Ovary (tissue), 3 donors: ENCODE measurements at regions not wholly inside any gene's neighbourhood (a gene's known extent, or its start where the extent isn't known, plus 50 kb on each side); places are given as distances from the start of the nearest gene placed in this dataset.
"Not testable (repeated sequence)": the region's sequence is repeated elsewhere in the genome, so short reads cannot be mapped to it uniquely, and the experiment has no call there.

Source experiments
- POLR2A ChIP-seq: fragments of 450-650 bp; IDR thresholded peaks from one replicate; pipeline ENCODE4 v1.6.1; 2017; ENCODE audit warnings: antibody characterized with exemption, mild to moderate bottlenecking, moderate library complexity
- TF ChIP-seq, protein P1 (sequence below), 3 donors: fragments of 450-650 bp in 2 of 3; fragments of 200-600 bp in 1 of 3; IDR thresholded peaks; one replicate each; pipeline versions ENCODE4 v1.5.1 to v1.8.0; 2016 to 2022; ENCODE audit warnings: antibody characterized with exemption in 3 of 3, mild to moderate bottlenecking in 1 of 3
- donor health status: DM: no; HTN: no; CAD: no.

DNA sequence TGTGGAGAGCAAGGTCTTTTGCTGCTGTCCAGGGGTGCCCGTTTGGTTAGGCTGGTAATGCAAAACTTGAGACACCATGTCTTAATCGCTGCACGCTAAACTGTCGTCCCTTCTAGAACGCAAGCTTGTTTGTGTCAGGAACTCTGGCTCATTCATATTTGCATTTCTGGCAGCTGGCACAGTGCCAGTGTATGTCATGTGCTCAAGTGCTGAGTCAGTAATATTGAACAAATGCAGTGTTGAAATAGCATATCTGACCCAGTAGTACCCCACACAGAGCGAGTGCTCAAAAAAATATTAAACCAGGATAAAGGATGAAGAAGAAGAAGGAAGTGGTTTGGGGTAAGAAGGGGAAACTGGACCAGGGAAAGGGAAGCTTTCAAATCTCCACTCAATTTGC is 173.4 kb downstream of the ZNF37A start:
- TF ChIP-seq, protein P1, sequence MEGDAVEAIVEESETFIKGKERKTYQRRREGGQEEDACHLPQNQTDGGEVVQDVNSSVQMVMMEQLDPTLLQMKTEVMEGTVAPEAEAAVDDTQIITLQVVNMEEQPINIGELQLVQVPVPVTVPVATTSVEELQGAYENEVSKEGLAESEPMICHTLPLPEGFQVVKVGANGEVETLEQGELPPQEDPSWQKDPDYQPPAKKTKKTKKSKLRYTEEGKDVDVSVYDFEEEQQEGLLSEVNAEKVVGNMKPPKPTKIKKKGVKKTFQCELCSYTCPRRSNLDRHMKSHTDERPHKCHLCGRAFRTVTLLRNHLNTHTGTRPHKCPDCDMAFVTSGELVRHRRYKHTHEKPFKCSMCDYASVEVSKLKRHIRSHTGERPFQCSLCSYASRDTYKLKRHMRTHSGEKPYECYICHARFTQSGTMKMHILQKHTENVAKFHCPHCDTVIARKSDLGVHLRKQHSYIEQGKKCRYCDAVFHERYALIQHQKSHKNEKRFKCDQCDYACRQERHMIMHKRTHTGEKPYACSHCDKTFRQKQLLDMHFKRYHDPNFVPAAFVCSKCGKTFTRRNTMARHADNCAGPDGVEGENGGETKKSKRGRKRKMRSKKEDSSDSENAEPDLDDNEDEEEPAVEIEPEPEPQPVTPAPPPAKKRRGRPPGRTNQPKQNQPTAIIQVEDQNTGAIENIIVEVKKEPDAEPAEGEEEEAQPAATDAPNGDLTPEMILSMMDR (IDR thresholded peaks at IDR 0.05) = not testable (repeated sequence)
- TF ChIP-seq POLR2A = not testable (repeated sequence)
